Neural progenitor cell (in vitro differentiated cells): ENCODE measurements at regions not wholly inside any gene's neighbourhood (a gene's known extent, or its start where the extent isn't known, plus 50 kb on each side); places are given as distances from the start of the nearest gene placed in this dataset.

ENCODE experiments used
- DNase-seq: peaks from one replicate; pipeline ENCODE4 v3.0.0-alpha.2; 2016; ENCODE audit warnings: low spot score
- H2AFZ ChIP-seq: fragments of 200-600 bp; sonication (generic); replicated peaks from 2 replicates; pipeline ENCODE4 v1.6.1; 2016; ENCODE audit warnings: antibody characterized with exemption
- H3F3A ChIP-seq: fragments of 200-600 bp; sonication (generic); 2 replicates; pipeline ENCODE4 v1.6.1; 2016; ENCODE audit warnings: antibody characterized with exemption, low read depth
- H3K27ac ChIP-seq: fragments of 200-600 bp; sonication (generic); 2 replicates; pipeline ENCODE4 v1.5.1; 2016; ENCODE audit warnings: mild to moderate bottlenecking
- H3K27me3 ChIP-seq: fragments of 200-600 bp; sonication (generic); 2 replicates; pipeline ENCODE4 v1.6.1; 2016; ENCODE audit warnings: mild to moderate bottlenecking, moderate library complexity
- H3K36me3 ChIP-seq: fragments of 200-600 bp; sonication (generic); 2 replicates; pipeline ENCODE4 v1.5.1; 2016
- H3K4me1 ChIP-seq: fragments of 200-600 bp; sonication (generic); 2 replicates; pipeline ENCODE4 v1.6.1; 2016; ENCODE audit warnings: mixed run types
- H3K4me2 ChIP-seq: fragments of 200-600 bp; sonication (generic); 2 replicates; pipeline ENCODE4 v1.6.1; 2016
- H3K4me3 ChIP-seq: fragments of 200-600 bp; sonication (generic); 2 replicates; pipeline ENCODE4 v1.5.1; 2016
- H3K79me2 ChIP-seq: fragments of 200-600 bp; sonication (generic); 2 replicates; pipeline ENCODE4 v1.6.1; 2016; ENCODE audit warnings: low read depth
- H3K9ac ChIP-seq: fragments of 200-600 bp; sonication (generic); 2 replicates; pipeline ENCODE4 v1.6.1; 2016
- H3K9me3 ChIP-seq: fragments of 200-600 bp; sonication (generic); 2 replicates; pipeline ENCODE4 v1.5.1; 2016; ENCODE audit warnings: low read depth
- H4K20me1 ChIP-seq: fragments of 200-600 bp; sonication (generic); 2 replicates; pipeline ENCODE4 v1.6.1; 2016; ENCODE audit warnings: low read depth
- H3K27ac Mint-ChIP-seq: 3 replicates; pipeline ENCODE4 v1.8.0; 2021; ENCODE audit warnings: mixed read lengths
- H3K27me3 Mint-ChIP-seq: 2 replicates; pipeline ENCODE4 v1.8.0; 2022; ENCODE audit warnings: low read depth, mild to moderate bottlenecking, inconsistent platforms, moderate library complexity, mixed read lengths; ENCODE audit not compliant: insufficient read depth
- H3K36me3 Mint-ChIP-seq: 3 replicates; pipeline ENCODE4 v1.8.0; 2021; ENCODE audit warnings: mixed read lengths
- H3K4me1 Mint-ChIP-seq: 3 replicates; pipeline ENCODE4 v1.8.0; 2021; ENCODE audit warnings: mixed read lengths
- H3K4me3 Mint-ChIP-seq: 3 replicates; pipeline ENCODE4 v1.8.0; 2021; ENCODE audit warnings: mild to moderate bottlenecking, moderate library complexity, mixed read lengths
- H3K9me3 Mint-ChIP-seq: 3 replicates; pipeline ENCODE4 v1.8.0; 2020; ENCODE audit warnings: mixed read lengths
- EZH2 ChIP-seq: fragments of 200-600 bp; sonication (generic); IDR thresholded peaks from 2 replicates; pipeline ENCODE4 v1.6.1; 2017; ENCODE audit warnings: antibody characterized with exemption, mild to moderate bottlenecking, moderate library complexity
- EZH2phosphoT487 ChIP-seq: fragments of 200-600 bp; sonication (generic); IDR thresholded peaks from 2 replicates; pipeline ENCODE4 v1.6.1; 2017; ENCODE audit warnings: antibody characterized with exemption
- TF ChIP-seq, protein P1 (sequence below): fragments of 200-600 bp; sonication (generic); IDR thresholded peaks from 2 replicates; pipeline ENCODE4 v1.5.1; 2017; ENCODE audit warnings: antibody characterized with exemption, mild to moderate bottlenecking

DNA sequence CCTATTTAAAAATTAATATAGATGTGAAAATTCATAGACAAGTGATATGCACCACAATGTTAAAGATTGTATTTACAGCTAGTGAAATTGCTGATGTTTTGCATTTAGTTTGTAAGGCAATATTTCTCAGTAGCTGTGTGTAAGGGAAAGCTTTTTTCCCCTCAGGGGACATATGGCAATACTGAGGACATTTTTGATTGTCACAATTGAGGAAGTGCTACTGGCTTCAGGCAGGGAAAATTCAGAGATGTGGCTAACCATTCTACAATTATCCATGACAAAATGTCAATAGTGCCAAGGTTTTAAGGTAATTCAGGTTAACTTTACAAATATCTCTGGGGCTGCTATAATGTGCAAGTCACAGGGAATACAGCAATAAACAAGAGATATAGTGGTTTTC lies 66.1 kb upstream of the IL15 start:
- H4K20me1 ChIP-seq = no peaks in the 10 kb centered on the region
- H3K4me1 Mint-ChIP-seq = no peaks in the 10 kb centered on the region
- no peak overlapping the region for H3K4me3 ChIP-seq
- TF ChIP-seq, protein P1, sequence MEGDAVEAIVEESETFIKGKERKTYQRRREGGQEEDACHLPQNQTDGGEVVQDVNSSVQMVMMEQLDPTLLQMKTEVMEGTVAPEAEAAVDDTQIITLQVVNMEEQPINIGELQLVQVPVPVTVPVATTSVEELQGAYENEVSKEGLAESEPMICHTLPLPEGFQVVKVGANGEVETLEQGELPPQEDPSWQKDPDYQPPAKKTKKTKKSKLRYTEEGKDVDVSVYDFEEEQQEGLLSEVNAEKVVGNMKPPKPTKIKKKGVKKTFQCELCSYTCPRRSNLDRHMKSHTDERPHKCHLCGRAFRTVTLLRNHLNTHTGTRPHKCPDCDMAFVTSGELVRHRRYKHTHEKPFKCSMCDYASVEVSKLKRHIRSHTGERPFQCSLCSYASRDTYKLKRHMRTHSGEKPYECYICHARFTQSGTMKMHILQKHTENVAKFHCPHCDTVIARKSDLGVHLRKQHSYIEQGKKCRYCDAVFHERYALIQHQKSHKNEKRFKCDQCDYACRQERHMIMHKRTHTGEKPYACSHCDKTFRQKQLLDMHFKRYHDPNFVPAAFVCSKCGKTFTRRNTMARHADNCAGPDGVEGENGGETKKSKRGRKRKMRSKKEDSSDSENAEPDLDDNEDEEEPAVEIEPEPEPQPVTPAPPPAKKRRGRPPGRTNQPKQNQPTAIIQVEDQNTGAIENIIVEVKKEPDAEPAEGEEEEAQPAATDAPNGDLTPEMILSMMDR = no peak
- no peak for TF ChIP-seq EZH2phosphoT487
- TF ChIP-seq EZH2 = no peak
- H3K9me3 ChIP-seq = no peaks in the 10 kb centered on the region
- no peaks in the 10 kb centered on the region for H3K27me3 ChIP-seq
- no peaks in the 10 kb centered on the region for H3K27me3 Mint-ChIP-seq
- no peaks in the 10 kb centered on the region for H3K9me3 Mint-ChIP-seq
- no peaks in the 10 kb centered on the region for H3K36me3 Mint-ChIP-seq
- DNase-seq = no peak
- no peak overlapping the region for H3K4me3 Mint-ChIP-seq
- no peaks in the 10 kb centered on the region for H3F3A ChIP-seq
- no peak overlapping the region for H2AFZ ChIP-seq
- H3K36me3 ChIP-seq = no peaks in the 10 kb centered on the region
- no peaks in the 10 kb centered on the region for H3K79me2 ChIP-seq
- H3K4me1 ChIP-seq = no peaks in the 10 kb centered on the region
- H3K27ac Mint-ChIP-seq = no peak overlapping the region
- no peak overlapping the region for H3K4me2 ChIP-seq
- no peak overlapping the region for H3K9ac ChIP-seq
- H3K27ac ChIP-seq = no peak overlapping the region

DNA sequence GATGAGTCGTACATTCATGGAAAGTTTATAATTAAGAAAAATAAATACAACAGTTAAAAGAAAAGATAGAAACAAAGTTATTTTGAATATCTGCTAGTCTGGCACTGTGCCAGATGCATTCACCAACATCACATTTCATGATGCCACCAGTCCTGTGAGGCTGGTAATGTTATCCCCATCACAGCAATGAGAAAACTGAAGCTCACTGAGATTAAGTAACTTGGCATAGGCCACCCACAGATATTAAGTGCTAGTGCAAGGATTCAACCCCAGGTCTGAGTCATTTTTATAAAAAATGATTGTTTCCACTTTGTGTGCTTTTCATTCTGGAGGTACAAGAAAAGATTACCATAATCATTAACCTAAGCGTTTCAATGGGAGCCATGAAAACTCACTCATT lies 65.0 kb upstream of the IL15 start:
- no peaks in the 10 kb centered on the region for H3K27me3 Mint-ChIP-seq

DNA sequence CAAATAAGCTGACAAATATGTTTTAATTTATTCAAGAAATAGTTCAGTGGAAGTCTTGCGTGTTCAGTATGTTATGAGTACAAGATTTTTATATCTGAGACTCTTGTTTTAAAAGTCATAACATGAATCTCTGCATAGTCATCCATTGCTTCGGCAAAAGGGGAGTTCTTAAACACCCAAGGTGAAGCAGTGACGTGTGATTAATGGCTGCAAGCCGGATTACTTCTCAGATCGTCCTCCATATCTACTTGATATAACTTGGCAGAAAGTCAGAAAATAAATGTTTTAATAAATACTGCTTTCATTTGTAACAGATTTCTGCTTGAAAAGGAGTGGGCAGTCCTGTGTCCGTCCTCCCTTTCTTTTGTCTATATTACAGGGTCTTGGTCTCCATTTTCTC lies 64.6 kb upstream of the IL15 start:
- H2AFZ ChIP-seq = no peak overlapping the region
- H3K4me3 Mint-ChIP-seq = no peak overlapping the region

More for the DNA sequence above, 65.0 kb upstream of the IL15 start:
- Histone ChIP-seq H3K4me2 (no peak overlapping the region), H3K27me3 (no peaks in the 10 kb centered on the region), H3K79me2 (no peaks in the 10 kb centered on the region), H3K4me1 (no peaks in the 10 kb centered on the region), H3K9me3 (no peaks in the 10 kb centered on the region), H2AFZ (no peak overlapping the region), H3K4me3 (no peak overlapping the region), H3K27ac (no peak overlapping the region), H3K9ac (no peak overlapping the region), H4K20me1 (no peaks in the 10 kb centered on the region), H3F3A (no peaks in the 10 kb centered on the region), H3K36me3 (no peaks in the 10 kb centered on the region)
- no peaks in the 10 kb centered on the region for H3K4me1 Mint-ChIP-seq
- H3K4me3 Mint-ChIP-seq = no peak overlapping the region
- TF ChIP-seq EZH2 (no peak), EZH2phosphoT487 (no peak)
- TF ChIP-seq, protein P1 = no peak
- DNase-seq = no peak
- no peaks in the 10 kb centered on the region for H3K9me3 Mint-ChIP-seq
- H3K27ac Mint-ChIP-seq = no peak overlapping the region
- H3K36me3 Mint-ChIP-seq = no peaks in the 10 kb centered on the region

More for the DNA sequence above, 64.6 kb upstream of the IL15 start:
- no peak overlapping the region for H3K27ac Mint-ChIP-seq
- no peaks in the 10 kb centered on the region for H3K9me3 Mint-ChIP-seq
- no peaks in the 10 kb centered on the region for H3K4me1 Mint-ChIP-seq
- H3K27me3 Mint-ChIP-seq = no peaks in the 10 kb centered on the region
- H3K27ac ChIP-seq = no peak overlapping the region
- no peaks in the 10 kb centered on the region for H3K36me3 Mint-ChIP-seq
- H3K4me3 ChIP-seq = no peak overlapping the region
- no peak for DNase-seq
- no peak overlapping the region for H3K9ac ChIP-seq
- H3K79me2 ChIP-seq = no peaks in the 10 kb centered on the region
- no peaks in the 10 kb centered on the region for H3K27me3 ChIP-seq
- H3K4me2 ChIP-seq = no peak overlapping the region
- TF ChIP-seq EZH2phosphoT487 (no peak), EZH2 (no peak)
- TF ChIP-seq, protein P1 = no peak
- no peaks in the 10 kb centered on the region for H3F3A ChIP-seq
- no peaks in the 10 kb centered on the region for H3K36me3 ChIP-seq
- no peaks in the 10 kb centered on the region for H3K9me3 ChIP-seq
- H4K20me1 ChIP-seq = no peaks in the 10 kb centered on the region
- no peaks in the 10 kb centered on the region for H3K4me1 ChIP-seq
